Suprapubic skin (tissue), 3 donors: ENCODE measurements at regions not wholly inside any gene's neighbourhood (a gene's known extent, or its start where the extent isn't known, plus 50 kb on each side); places are given as distances from the start of the nearest gene placed in this dataset.

Source experiments
- CTCF ChIP-seq, 2 donors: fragments of 200-600 bp in 1 of 2; fragments of 450-650 bp in 1 of 2; sonication (generic) in 1 of 2; IDR thresholded peaks; one replicate each; pipeline ENCODE4 v1.5.1; 2016 to 2019; ENCODE audit warnings: antibody characterized with exemption in 2 of 2, mild to moderate bottlenecking in 1 of 2, moderate library complexity in 1 of 2
- POLR2AphosphoS5 ChIP-seq, 3 donors: sonication (generic); formaldehyde crosslinking; IDR thresholded peaks; one replicate each; pipeline ENCODE4 v1.6.1; 2017; ENCODE audit warnings: antibody characterized with exemption in 3 of 3

GRCh38 chr11:106280036-106280435 is 202.6 kb downstream of the AASDHPPT start:
- TF ChIP-seq POLR2AphosphoS5 (IDR thresholded peaks at IDR 0.05) (no peak), CTCF (IDR thresholded peaks at IDR 0.05) (no peak)
